ENCODE measurements at regions not wholly inside any gene's neighbourhood (a gene's known extent, or its start where the extent isn't known, plus 50 kb on each side); places are given as distances from the start of the nearest gene placed in this dataset.

GRCh38 chr18:75558790-75559189 lies 131.3 kb upstream of the SMIM21 start:
- H3K4me2 ChIP-seq (ENCODE audit: low read depth, low read length, poor library complexity, severe bottlenecking): no peak overlapping the region
- H3K9me2 ChIP-seq (replicated peaks; ENCODE audit: insufficient read depth, low read length): no peaks in the 10 kb centered on the region
- H3K9me3 ChIP-seq (ENCODE audit: insufficient read depth, low read length): no peaks in the 10 kb centered on the region
- no peak overlapping the region for H3K4me3 ChIP-seq (ENCODE audit: insufficient read depth, low read length, poor library complexity, severe bottlenecking)
- no peak for TF ChIP-seq CTCF (IDR thresholded peaks at IDR 0.05; ENCODE audit: insufficient read depth, low read length, poor library complexity, severe bottlenecking)
- no peaks in the 10 kb centered on the region for H3K27me3 ChIP-seq (ENCODE audit: low read length)
- H3K36me3 ChIP-seq (ENCODE audit: low read length): no peaks in the 10 kb centered on the region
- no peak overlapping the region for H3K9ac ChIP-seq (ENCODE audit: low read length)
- no peak overlapping the region for H3K27ac ChIP-seq (ENCODE audit: low read depth, low read length)
- no peaks in the 10 kb centered on the region for H3F3A ChIP-seq (ENCODE audit: insufficient read depth)
- no peaks in the 10 kb centered on the region for H4K20me1 ChIP-seq (ENCODE audit: low read depth, low read length)
- no peaks in the 10 kb centered on the region for H3K79me2 ChIP-seq (ENCODE audit: insufficient read depth, low read length)
- H2AFZ ChIP-seq (ENCODE audit: low read depth, low read length, severe bottlenecking): no peak overlapping the region

- Histone ChIP-seq H3K79me2 (ENCODE audit: insufficient read depth, low read length) (no peaks in the 10 kb centered on the region), H3K36me3 (ENCODE audit: low read length) (no peaks in the 10 kb centered on the region), H3K9me3 (ENCODE audit: insufficient read depth, low read length) (no peaks in the 10 kb centered on the region), H3K27me3 (ENCODE audit: low read length) (no peaks in the 10 kb centered on the region), H3K4me2 (ENCODE audit: low read depth, low read length, poor library complexity, severe bottlenecking) (no peak overlapping the region), H3F3A (ENCODE audit: insufficient read depth) (no peaks in the 10 kb centered on the region), H3K9ac (ENCODE audit: low read length) (no peak overlapping the region), H3K9me2 (replicated peaks; ENCODE audit: insufficient read depth, low read length) (no peaks in the 10 kb centered on the region), H4K20me1 (ENCODE audit: low read depth, low read length) (no peaks in the 10 kb centered on the region), H3K4me3 (ENCODE audit: insufficient read depth, low read length, poor library complexity, severe bottlenecking) (no peak overlapping the region), H3K27ac (ENCODE audit: low read depth, low read length) (no peak overlapping the region), H2AFZ (ENCODE audit: low read depth, low read length, severe bottlenecking) (no peak overlapping the region)
- TF ChIP-seq EZH2phosphoT487 (conservative IDR thresholded peaks at IDR 0.05; ENCODE audit: low read length) (no peak), CTCF (IDR thresholded peaks at IDR 0.05; ENCODE audit: insufficient read depth, low read length, poor library complexity, severe bottlenecking) (no peak)
These were observed 129.3 kb upstream of the SMIM21 start for GRCh38 chr18:75556841-75557240.

- H3K36me3 ChIP-seq (ENCODE audit: low read length): no peaks in the 10 kb centered on the region
- TF ChIP-seq EZH2phosphoT487 (conservative IDR thresholded peaks at IDR 0.05; ENCODE audit: low read length): no peak
- no peak for TF ChIP-seq CTCF (IDR thresholded peaks at IDR 0.05; ENCODE audit: insufficient read depth, low read length, poor library complexity, severe bottlenecking)
- no peak overlapping the region for H3K27ac ChIP-seq (ENCODE audit: low read depth, low read length)
- no peak overlapping the region for H3K4me3 ChIP-seq (ENCODE audit: insufficient read depth, low read length, poor library complexity, severe bottlenecking)
- no peaks in the 10 kb centered on the region for H4K20me1 ChIP-seq (ENCODE audit: low read depth, low read length)
- no peaks in the 10 kb centered on the region for H3K27me3 ChIP-seq (ENCODE audit: low read length)
- H3K4me2 ChIP-seq (ENCODE audit: low read depth, low read length, poor library complexity, severe bottlenecking): no peak overlapping the region
- H3K9me2 ChIP-seq (replicated peaks; ENCODE audit: insufficient read depth, low read length): no peaks in the 10 kb centered on the region
- H3K9ac ChIP-seq (ENCODE audit: low read length): no peak overlapping the region
- no peak overlapping the region for H2AFZ ChIP-seq (ENCODE audit: low read depth, low read length, severe bottlenecking)
- H3F3A ChIP-seq (ENCODE audit: insufficient read depth): no peaks in the 10 kb centered on the region
- no peaks in the 10 kb centered on the region for H3K9me3 ChIP-seq (ENCODE audit: insufficient read depth, low read length)
- no peaks in the 10 kb centered on the region for H3K79me2 ChIP-seq (ENCODE audit: insufficient read depth, low read length)
These were observed 127.2 kb upstream of the SMIM21 start for GRCh38 chr18:75554644-75555185.
